VCaP (cell line): ENCODE measurements at regions not wholly inside any gene's neighbourhood (a gene's known extent, or its start where the extent isn't known, plus 50 kb on each side); places are given as distances from the start of the nearest gene placed in this dataset.

Experiments used
- H3K27ac ChIP-seq: fragments of 450-650 bp; 2 replicates; pipeline ENCODE4 v1.5.1; 2017
- TF ChIP-seq, protein P1 (sequence below): fragments of 450-650 bp; conservative IDR thresholded peaks from 2 replicates; pipeline ENCODE4 v1.5.1; 2017; ENCODE audit warnings: mild to moderate bottlenecking, moderate library complexity

GRCh38 chr5:61817472-61818326, 485.6 kb downstream of the ZSWIM6 start:
- TF ChIP-seq, protein P1, sequence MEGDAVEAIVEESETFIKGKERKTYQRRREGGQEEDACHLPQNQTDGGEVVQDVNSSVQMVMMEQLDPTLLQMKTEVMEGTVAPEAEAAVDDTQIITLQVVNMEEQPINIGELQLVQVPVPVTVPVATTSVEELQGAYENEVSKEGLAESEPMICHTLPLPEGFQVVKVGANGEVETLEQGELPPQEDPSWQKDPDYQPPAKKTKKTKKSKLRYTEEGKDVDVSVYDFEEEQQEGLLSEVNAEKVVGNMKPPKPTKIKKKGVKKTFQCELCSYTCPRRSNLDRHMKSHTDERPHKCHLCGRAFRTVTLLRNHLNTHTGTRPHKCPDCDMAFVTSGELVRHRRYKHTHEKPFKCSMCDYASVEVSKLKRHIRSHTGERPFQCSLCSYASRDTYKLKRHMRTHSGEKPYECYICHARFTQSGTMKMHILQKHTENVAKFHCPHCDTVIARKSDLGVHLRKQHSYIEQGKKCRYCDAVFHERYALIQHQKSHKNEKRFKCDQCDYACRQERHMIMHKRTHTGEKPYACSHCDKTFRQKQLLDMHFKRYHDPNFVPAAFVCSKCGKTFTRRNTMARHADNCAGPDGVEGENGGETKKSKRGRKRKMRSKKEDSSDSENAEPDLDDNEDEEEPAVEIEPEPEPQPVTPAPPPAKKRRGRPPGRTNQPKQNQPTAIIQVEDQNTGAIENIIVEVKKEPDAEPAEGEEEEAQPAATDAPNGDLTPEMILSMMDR, result peak; percentile 77
- no peak overlapping the region; the same call in 1 of the 2 replicates for H3K27ac ChIP-seq

DNA sequence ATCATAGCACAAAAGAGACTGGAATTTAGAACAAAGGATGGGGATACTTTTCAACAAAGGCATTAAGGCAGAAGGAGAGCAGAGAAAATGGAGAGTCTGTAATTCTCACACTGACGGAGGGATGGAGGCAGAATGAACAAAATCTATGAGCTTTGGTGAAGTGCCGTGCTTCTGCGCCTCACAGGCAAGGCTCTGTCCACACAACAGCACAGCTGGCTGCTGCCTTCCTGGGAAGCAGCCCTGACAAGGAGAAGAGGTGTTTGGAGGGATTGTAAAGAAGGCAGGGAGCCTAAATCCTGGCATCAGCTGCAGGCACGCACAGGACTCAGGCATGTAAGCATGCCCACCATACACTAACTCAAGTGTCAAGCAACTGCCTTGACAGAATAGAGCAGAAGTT, 485.2 kb upstream of the KIF2A start:
- TF ChIP-seq, protein P1, result no peak
- H3K27ac ChIP-seq, result no peak overlapping the region

- no peak overlapping the region for H3K27ac ChIP-seq
- TF ChIP-seq, protein P1, result no peak
These were observed 484.4 kb upstream of the KIF2A start for GRCh38 chr5:61821561-61821960.

DNA sequence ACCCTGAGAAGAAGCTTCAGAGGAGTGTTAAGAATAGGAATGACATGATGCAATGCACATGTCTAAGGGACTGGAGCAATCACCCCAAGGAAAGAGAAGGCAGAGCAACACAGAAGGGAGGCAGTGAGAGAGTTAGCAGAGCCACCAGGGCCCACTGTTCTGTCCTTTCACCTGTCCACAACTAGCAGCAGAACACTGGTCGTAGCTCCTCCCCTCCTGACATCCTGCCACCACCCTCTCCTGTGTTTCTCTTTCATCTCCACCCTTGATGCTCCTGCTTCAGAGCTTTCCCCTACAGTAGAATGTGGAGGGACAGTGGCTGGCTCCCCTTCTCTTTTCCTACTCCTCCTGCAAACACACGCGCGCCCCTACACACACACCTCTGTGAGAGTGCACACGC, 483.4 kb upstream of the KIF2A start:
- H3K27ac ChIP-seq, result no peak overlapping the region
- TF ChIP-seq, protein P1, result no peak

GRCh38 chr5:61823065-61823464, 482.9 kb upstream of the KIF2A start:
- TF ChIP-seq, protein P1, result no peak
- no peak overlapping the region for H3K27ac ChIP-seq

DNA sequence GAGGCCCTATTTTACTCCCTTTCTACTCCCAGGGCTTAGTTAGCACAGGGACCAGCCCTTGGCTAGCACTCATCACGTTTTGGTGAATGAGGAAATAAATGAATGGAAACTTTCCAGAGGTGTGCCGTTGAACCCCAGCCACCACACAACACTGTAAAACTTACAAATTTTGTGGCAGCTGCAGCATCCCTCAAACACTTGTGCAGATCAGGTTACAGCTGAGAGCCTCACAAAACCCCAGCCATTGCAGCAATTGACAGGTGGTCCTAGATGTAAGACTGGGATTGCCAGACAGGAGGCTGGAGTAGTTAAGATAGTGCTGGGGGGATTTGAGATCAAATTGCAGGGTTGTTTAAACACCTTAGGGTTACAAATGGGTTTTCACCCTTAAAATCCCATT, 482.2 kb upstream of the KIF2A start:
- H3K27ac ChIP-seq, result no peak overlapping the region
- TF ChIP-seq, protein P1, result no peak

DNA sequence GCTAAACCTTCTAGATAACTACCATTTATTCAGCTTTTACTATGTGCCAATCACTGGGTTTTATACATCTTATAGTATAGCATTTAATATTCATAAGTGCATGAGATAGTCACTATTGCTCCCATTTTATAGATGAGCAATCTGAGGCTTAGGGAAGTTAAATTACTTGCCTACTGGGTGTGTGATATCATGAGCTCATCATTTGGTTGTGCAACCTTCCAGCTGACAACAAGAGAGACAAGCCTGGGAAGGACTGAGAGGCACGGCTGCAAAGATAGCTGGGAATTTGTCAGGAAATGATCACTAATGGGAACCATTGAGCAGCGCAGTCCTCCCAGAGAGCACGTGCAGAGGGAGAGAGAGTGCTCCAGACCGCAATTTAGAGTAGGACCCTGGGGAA, 481.6 kb upstream of the KIF2A start:
- no peak overlapping the region for H3K27ac ChIP-seq
- TF ChIP-seq, protein P1, result no peak
